ENCODE measurements at regions not wholly inside any gene's neighbourhood (a gene's known extent, or its start where the extent isn't known, plus 50 kb on each side); places are given as distances from the start of the nearest gene placed in this dataset.

- TF ChIP-seq HOXB6 (CRISPR knock-in tag; IDR thresholded peaks at IDR 0.05; ENCODE audit: borderline replicate concordance) (no peak), ZBTB12 (CRISPR knock-in tag; IDR thresholded peaks at IDR 0.05) (no peak), CAMTA2 (CRISPR knock-in tag; conservative IDR thresholded peaks at IDR 0.05) (no peak), RBM34 (IDR thresholded peaks at IDR 0.05; ENCODE audit: borderline replicate concordance, insufficient read depth, low read length) (no peak), CXXC5 (CRISPR knock-in tag; IDR thresholded peaks at IDR 0.05) (no peak), NFIC (IDR thresholded peaks at IDR 0.05) (no peak), ZNF518B (CRISPR knock-in tag; IDR thresholded peaks at IDR 0.05) (no peak), AFF4 (CRISPR knock-in tag; IDR thresholded peaks at IDR 0.05) (no peak)
These were observed 133.6 kb upstream of the SGK1 start (continued) for GRCh38 chr6:134451529-134451928.
